ENCODE measurements at regions not wholly inside any gene's neighbourhood (a gene's known extent, or its start where the extent isn't known, plus 50 kb on each side); places are given as distances from the start of the nearest gene placed in this dataset.

DNA sequence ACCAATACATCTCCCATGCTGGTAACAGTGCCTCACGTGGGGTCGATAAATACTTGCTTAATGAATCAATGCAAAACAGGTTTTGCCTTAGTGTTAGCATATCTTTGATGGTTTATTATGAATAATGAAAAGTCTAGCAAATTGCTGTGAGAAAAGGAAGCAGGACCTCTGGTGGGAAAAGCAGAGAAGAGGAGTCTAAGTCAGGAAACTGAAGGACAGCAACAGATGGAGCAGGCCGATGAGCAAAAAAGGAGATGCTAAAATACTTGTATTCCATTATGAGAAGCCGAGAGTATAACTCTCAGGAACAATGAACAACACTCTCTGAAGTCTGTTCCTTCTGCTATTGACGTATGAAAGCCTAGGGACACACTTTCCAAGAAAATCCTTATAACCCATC lies 555.2 kb upstream of the KLHL29 start:
- H3K4me2 ChIP-seq (ENCODE audit: low read length) = no peak overlapping the region
- no peaks in the 10 kb centered on the region for H3K27me3 ChIP-seq (ENCODE audit: control insufficient read depth, insufficient read depth, low read length)
- no peak overlapping the region for H3K9ac ChIP-seq (ENCODE audit: low read depth, low read length)
- no peaks in the 10 kb centered on the region for H3K9me3 ChIP-seq (replicated peaks; ENCODE audit: low read length)
- H3K36me3 ChIP-seq (ENCODE audit: insufficient read depth, low read length) = no peaks in the 10 kb centered on the region
- no peaks in the 10 kb centered on the region for H3K4me1 ChIP-seq (ENCODE audit: control insufficient read depth, insufficient read depth, low read length)
- no peak overlapping the region for H3K4me3 ChIP-seq (ENCODE audit: low read length)

- no peaks in the 10 kb centered on the region for H3K36me3 ChIP-seq (ENCODE audit: insufficient read depth, low read length)
- H3K9ac ChIP-seq (ENCODE audit: low read depth, low read length) = no peak overlapping the region
- no peak overlapping the region for H3K4me2 ChIP-seq (ENCODE audit: low read length)
- no peaks in the 10 kb centered on the region for H3K9me3 ChIP-seq (replicated peaks; ENCODE audit: low read length)
- H3K27me3 ChIP-seq (ENCODE audit: control insufficient read depth, insufficient read depth, low read length) = no peaks in the 10 kb centered on the region
- H3K4me1 ChIP-seq (ENCODE audit: control insufficient read depth, insufficient read depth, low read length) = no peaks in the 10 kb centered on the region
- no peak overlapping the region for H3K4me3 ChIP-seq (ENCODE audit: low read length)
Measured at GRCh38 chr2:22832196-22832595, 552.8 kb upstream of the KLHL29 start.

DNA sequence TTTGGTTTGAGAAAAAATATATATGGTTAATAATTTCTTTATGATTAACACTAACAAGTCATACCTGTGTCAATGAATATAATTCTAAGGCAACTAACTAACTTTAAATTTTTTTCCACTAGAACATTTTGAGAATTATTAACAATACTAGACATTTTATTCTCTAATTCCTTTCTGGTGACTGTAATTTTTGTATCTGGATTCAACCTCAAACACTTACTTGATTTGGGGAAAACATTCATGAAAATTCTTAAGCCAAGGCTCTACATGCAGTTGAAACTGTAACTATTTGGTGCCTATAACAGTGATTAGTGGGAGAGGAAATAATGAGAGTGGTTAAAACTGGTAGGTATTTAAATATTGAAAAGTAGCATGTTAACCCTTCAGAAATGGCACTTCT lies 546.5 kb upstream of the KLHL29 start:
- peaks cover 5% of the 10 kb centered on the region for H3K9me3 ChIP-seq (replicated peaks; ENCODE audit: low read length)
- H3K4me3 ChIP-seq (ENCODE audit: low read length) = no peak overlapping the region
- H3K9ac ChIP-seq (ENCODE audit: low read depth, low read length) = no peak overlapping the region
- no peaks in the 10 kb centered on the region for H3K36me3 ChIP-seq (ENCODE audit: insufficient read depth, low read length)
- H3K4me2 ChIP-seq (ENCODE audit: low read length) = no peak overlapping the region
- H3K4me1 ChIP-seq (ENCODE audit: control insufficient read depth, insufficient read depth, low read length) = no peaks in the 10 kb centered on the region
- no peaks in the 10 kb centered on the region for H3K27me3 ChIP-seq (ENCODE audit: control insufficient read depth, insufficient read depth, low read length)

- Histone ChIP-seq H3K4me3 (ENCODE audit: low read length) (no peak overlapping the region), H3K9ac (ENCODE audit: low read depth, low read length) (no peak overlapping the region), H3K4me2 (ENCODE audit: low read length) (no peak overlapping the region), H3K27me3 (ENCODE audit: control insufficient read depth, insufficient read depth, low read length) (no peaks in the 10 kb centered on the region), H3K9me3 (replicated peaks; ENCODE audit: low read length) (peaks cover 5% of the 10 kb centered on the region), H3K36me3 (ENCODE audit: insufficient read depth, low read length) (no peaks in the 10 kb centered on the region), H3K4me1 (ENCODE audit: control insufficient read depth, insufficient read depth, low read length) (no peaks in the 10 kb centered on the region)
Measured at GRCh38 chr2:22842205-22842869, 542.6 kb upstream of the KLHL29 start.

GRCh38 chr2:22843919-22844537 lies 541.0 kb upstream of the KLHL29 start:
- peaks cover 5% of the 10 kb centered on the region for H3K9me3 ChIP-seq (replicated peaks; ENCODE audit: low read length)
- H3K4me1 ChIP-seq (ENCODE audit: control insufficient read depth, insufficient read depth, low read length) = no peaks in the 10 kb centered on the region
- H3K9ac ChIP-seq (ENCODE audit: low read depth, low read length) = no peak overlapping the region
- H3K4me2 ChIP-seq (ENCODE audit: low read length) = no peak overlapping the region
- no peak overlapping the region for H3K4me3 ChIP-seq (ENCODE audit: low read length)
- H3K27me3 ChIP-seq (ENCODE audit: control insufficient read depth, insufficient read depth, low read length) = no peaks in the 10 kb centered on the region
- no peaks in the 10 kb centered on the region for H3K36me3 ChIP-seq (ENCODE audit: insufficient read depth, low read length)

DNA sequence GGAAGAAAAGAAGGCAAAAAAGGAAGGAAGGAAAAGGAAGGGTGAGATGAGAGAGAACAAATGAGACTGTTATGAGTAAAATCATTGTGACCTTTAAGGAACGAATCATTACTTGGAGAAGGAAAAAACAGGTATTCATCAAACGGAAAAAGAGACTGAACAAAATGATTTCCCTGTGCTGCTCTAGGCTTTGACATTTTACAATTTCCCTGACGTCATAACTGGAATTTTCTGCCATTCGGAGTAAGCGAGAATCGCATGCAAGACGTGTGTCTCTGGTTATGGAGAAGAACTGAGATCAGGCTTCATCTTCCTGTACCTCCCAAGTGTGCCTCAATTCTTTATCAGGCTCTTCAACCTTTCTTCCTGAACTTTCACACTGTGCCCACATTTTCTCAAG lies 534.7 kb upstream of the KLHL29 start:
- Histone ChIP-seq H3K4me3 (ENCODE audit: low read length) (no peak overlapping the region), H3K4me1 (ENCODE audit: control insufficient read depth, insufficient read depth, low read length) (no peaks in the 10 kb centered on the region), H3K27me3 (ENCODE audit: control insufficient read depth, insufficient read depth, low read length) (no peaks in the 10 kb centered on the region), H3K36me3 (ENCODE audit: insufficient read depth, low read length) (no peaks in the 10 kb centered on the region), H3K9ac (ENCODE audit: low read depth, low read length) (no peak overlapping the region), H3K4me2 (ENCODE audit: low read length) (no peak overlapping the region), H3K9me3 (replicated peaks; ENCODE audit: low read length) (no peaks in the 10 kb centered on the region)

- Histone ChIP-seq H3K9ac (ENCODE audit: low read depth, low read length) (no peak overlapping the region), H3K36me3 (ENCODE audit: insufficient read depth, low read length) (no peaks in the 10 kb centered on the region), H3K4me2 (ENCODE audit: low read length) (no peak overlapping the region), H3K27me3 (ENCODE audit: control insufficient read depth, insufficient read depth, low read length) (no peaks in the 10 kb centered on the region), H3K9me3 (replicated peaks; ENCODE audit: low read length) (no peaks in the 10 kb centered on the region), H3K4me1 (ENCODE audit: control insufficient read depth, insufficient read depth, low read length) (no peaks in the 10 kb centered on the region), H3K4me3 (ENCODE audit: low read length) (no peak overlapping the region)
Measured at GRCh38 chr2:22854588-22854987, 530.4 kb upstream of the KLHL29 start.

DNA sequence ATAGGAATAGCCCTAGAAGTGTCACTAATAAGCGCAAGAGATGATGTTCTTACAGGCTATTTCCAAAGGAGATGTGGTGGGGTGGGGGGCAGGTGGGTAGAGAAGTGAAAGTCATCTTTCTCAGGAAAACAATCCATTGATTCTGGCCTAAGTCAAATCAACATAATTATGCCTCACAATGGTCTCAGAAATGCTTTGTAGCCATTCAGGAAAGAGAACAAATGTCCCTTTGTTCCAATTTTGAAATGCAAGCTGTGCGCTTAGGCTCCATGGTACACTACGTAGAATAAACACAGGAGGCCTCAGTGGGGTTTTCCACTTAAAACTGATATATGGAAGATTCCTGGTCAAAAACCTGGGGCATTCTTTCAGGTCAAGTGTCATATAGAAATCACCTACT lies 529.9 kb upstream of the KLHL29 start:
- no peak overlapping the region for H3K9ac ChIP-seq (ENCODE audit: low read depth, low read length)
- no peak overlapping the region for H3K4me3 ChIP-seq (ENCODE audit: low read length)
- H3K36me3 ChIP-seq (ENCODE audit: insufficient read depth, low read length) = no peaks in the 10 kb centered on the region
- H3K9me3 ChIP-seq (replicated peaks; ENCODE audit: low read length) = no peaks in the 10 kb centered on the region
- no peaks in the 10 kb centered on the region for H3K27me3 ChIP-seq (ENCODE audit: control insufficient read depth, insufficient read depth, low read length)
- no peak overlapping the region for H3K4me2 ChIP-seq (ENCODE audit: low read length)
- H3K4me1 ChIP-seq (ENCODE audit: control insufficient read depth, insufficient read depth, low read length) = no peaks in the 10 kb centered on the region

- Histone ChIP-seq H3K4me1 (ENCODE audit: control insufficient read depth, insufficient read depth, low read length) (no peaks in the 10 kb centered on the region), H3K9ac (ENCODE audit: low read depth, low read length) (no peak overlapping the region), H3K9me3 (replicated peaks; ENCODE audit: low read length) (no peaks in the 10 kb centered on the region), H3K27me3 (ENCODE audit: control insufficient read depth, insufficient read depth, low read length) (no peaks in the 10 kb centered on the region), H3K4me3 (ENCODE audit: low read length) (no peak overlapping the region), H3K36me3 (ENCODE audit: insufficient read depth, low read length) (no peaks in the 10 kb centered on the region), H3K4me2 (ENCODE audit: low read length) (no peak overlapping the region)
Measured at GRCh38 chr2:22855761-22856184, 529.2 kb upstream of the KLHL29 start.

GRCh38 chr2:22867973-22868372 lies 517.0 kb upstream of the KLHL29 start:
- Histone ChIP-seq H3K27me3 (ENCODE audit: control insufficient read depth, insufficient read depth, low read length) (no peaks in the 10 kb centered on the region), H3K9me3 (replicated peaks; ENCODE audit: low read length) (peaks cover 4% of the 10 kb centered on the region), H3K4me3 (ENCODE audit: low read length) (no peak overlapping the region), H3K4me1 (ENCODE audit: control insufficient read depth, insufficient read depth, low read length) (no peaks in the 10 kb centered on the region), H3K4me2 (ENCODE audit: low read length) (no peak overlapping the region), H3K36me3 (ENCODE audit: insufficient read depth, low read length) (no peaks in the 10 kb centered on the region), H3K9ac (ENCODE audit: low read depth, low read length) (no peak overlapping the region)

- H3K9me3 ChIP-seq (replicated peaks; ENCODE audit: low read length) = no peaks in the 10 kb centered on the region
- H3K4me2 ChIP-seq (ENCODE audit: low read length) = no peak overlapping the region
- H3K9ac ChIP-seq (ENCODE audit: low read depth, low read length) = no peak overlapping the region
- H3K36me3 ChIP-seq (ENCODE audit: insufficient read depth, low read length) = no peaks in the 10 kb centered on the region
- H3K4me1 ChIP-seq (ENCODE audit: control insufficient read depth, insufficient read depth, low read length) = no peaks in the 10 kb centered on the region
- H3K27me3 ChIP-seq (ENCODE audit: control insufficient read depth, insufficient read depth, low read length) = no peaks in the 10 kb centered on the region
- no peak overlapping the region for H3K4me3 ChIP-seq (ENCODE audit: low read length)
Measured at GRCh38 chr2:22878121-22878520, 506.9 kb upstream of the KLHL29 start.

All from skeletal muscle satellite cell (primary cell).